Natural killer cell (primary cell): ENCODE measurements at regions not wholly inside any gene's neighbourhood (a gene's known extent, or its start where the extent isn't known, plus 50 kb on each side); places are given as distances from the start of the nearest gene placed in this dataset.
"Not testable (repeated sequence)": the region's sequence is repeated elsewhere in the genome, so short reads cannot be mapped to it uniquely, and the experiment has no call there.

Experiments used
- ATAC-seq, 3 donors: fragments of 150-1000 bp in 2 of 3; fragments of 200-7000 bp in 1 of 3; cut with Tn5 transposase; 1 replicate in 1 of 3; 2 replicates in 2 of 3; pipeline ENCODE4 v1.10.0; 2021; ENCODE audit warnings: mild to moderate bottlenecking in 2 of 3, moderate library complexity in 2 of 3
- DNase-seq, 2 donors: peaks; one replicate each; pipeline versions ENCODE4 v3.0.0 to v3.0.0-alpha.2; 2013 to 2021; ENCODE audit warnings: mixed read lengths in 1 of 2
- H3K27ac ChIP-seq: one replicate; pipeline ENCODE4 v1.5.1; 2013; ENCODE audit warnings: mild to moderate bottlenecking, low read length
- H3K27me3 ChIP-seq: one replicate; pipeline ENCODE4 v1.6.1; 2013; ENCODE audit warnings: low read length; ENCODE audit not compliant: control insufficient read depth, insufficient read depth
- H3K36me3 ChIP-seq: one replicate; pipeline ENCODE4 v1.6.1; 2013; ENCODE audit warnings: low read length; ENCODE audit not compliant: control insufficient read depth, insufficient read depth
- H3K4me1 ChIP-seq: one replicate; pipeline ENCODE4 v1.6.1; 2013; ENCODE audit warnings: low read length; ENCODE audit not compliant: control insufficient read depth, insufficient read depth
- H3K4me3 ChIP-seq: one replicate; pipeline ENCODE4 v1.5.1; 2013; ENCODE audit warnings: low read length
- H3K9me3 ChIP-seq: one replicate; pipeline ENCODE4 v1.6.1; 2013; ENCODE audit warnings: low read length; ENCODE audit not compliant: control insufficient read depth, insufficient read depth
- H3K27ac Mint-ChIP-seq, 2 donors: one replicate each; pipeline ENCODE4 v1.8.0; 2022; ENCODE audit warnings: mild to moderate bottlenecking in 2 of 2, mixed read lengths in 2 of 2, moderate library complexity in 1 of 2
- H3K27me3 Mint-ChIP-seq, 2 donors: one replicate each; pipeline ENCODE4 v1.8.0; 2022; ENCODE audit warnings: low read depth in 2 of 2, mixed read lengths in 2 of 2
- H3K36me3 Mint-ChIP-seq: one replicate; pipeline ENCODE4 v1.8.0; 2022; ENCODE audit warnings: mixed read lengths
- H3K4me1 Mint-ChIP-seq, 2 donors: one replicate each; pipeline ENCODE4 v1.8.0; 2022; ENCODE audit warnings: mixed read lengths in 2 of 2
- H3K4me3 Mint-ChIP-seq: one replicate; pipeline ENCODE4 v1.8.0; 2022; ENCODE audit warnings: mild to moderate bottlenecking, moderate library complexity, mixed read lengths
- H3K9me3 Mint-ChIP-seq, 2 donors: one replicate each; pipeline ENCODE4 v1.8.0; 2022; ENCODE audit warnings: mixed read lengths in 2 of 2
- CTCF ChIP-seq: fragments of 200-600 bp; IDR thresholded peaks from one replicate; pipeline ENCODE4 v1.8.0; 2022; ENCODE audit warnings: antibody characterized with exemption
- WGBS: methylation state at CpG from one replicate; pipeline ENCODE4 v1.1.7; 2013; ENCODE audit warnings: missing lambda C conversion rate; ENCODE audit not compliant: insufficient coverage; 5-methylcytosine and 5-hydroxymethylcytosine counted together
- intact Hi-C: fragments of 100-400 bp; cut with micrococcal nuclease; formaldehyde crosslinking; loops from one replicate; pipeline ENCODE4 v1.14.2; 2022

DNA sequence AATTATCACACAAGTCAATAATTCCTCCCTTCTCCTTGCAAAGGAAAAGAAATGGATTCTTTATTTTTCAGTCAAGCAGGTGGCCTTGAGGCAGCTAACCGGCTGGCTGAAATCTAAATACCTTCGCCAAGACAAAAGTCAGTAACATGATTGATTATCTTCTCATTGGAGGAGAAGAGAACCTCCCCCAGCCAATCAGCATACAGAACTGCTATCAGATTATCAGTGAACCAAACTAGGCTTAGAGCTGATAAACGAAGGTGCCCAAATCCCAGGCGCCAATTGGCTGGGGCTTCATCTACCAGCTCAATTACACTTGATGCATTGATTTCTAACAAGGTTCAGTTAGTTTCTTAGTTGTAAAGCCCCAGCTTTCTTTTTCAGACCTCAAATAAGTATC is 152.4 kb upstream of the NOCT start:
- H3K27me3 Mint-ChIP-seq, result peaks cover 4 to 8% of the 10 kb centered on the region in 2 donors
- no peaks in the 10 kb centered on the region for H3K27me3 ChIP-seq
- no peaks in the 10 kb centered on the region for H3K4me1 Mint-ChIP-seq
- no peak overlapping the region for H3K4me3 Mint-ChIP-seq
- no peaks in the 10 kb centered on the region for H3K9me3 ChIP-seq
- WGBS, result 77% methylated on average over 4 of the region's 4 CpGs
- no peaks in the 10 kb centered on the region for H3K36me3 Mint-ChIP-seq
- no peak for ATAC-seq
- no peak overlapping the region for H3K27ac ChIP-seq
- no peak overlapping the region for H3K27ac Mint-ChIP-seq
- no peak for DNase-seq
- H3K4me1 ChIP-seq, result no peaks in the 10 kb centered on the region
- H3K4me3 ChIP-seq, result no peak overlapping the region
- intact Hi-C loops, result no loop called here
- TF ChIP-seq CTCF, result no peak
- no peaks in the 10 kb centered on the region for H3K9me3 Mint-ChIP-seq
- no peaks in the 10 kb centered on the region for H3K36me3 ChIP-seq

DNA sequence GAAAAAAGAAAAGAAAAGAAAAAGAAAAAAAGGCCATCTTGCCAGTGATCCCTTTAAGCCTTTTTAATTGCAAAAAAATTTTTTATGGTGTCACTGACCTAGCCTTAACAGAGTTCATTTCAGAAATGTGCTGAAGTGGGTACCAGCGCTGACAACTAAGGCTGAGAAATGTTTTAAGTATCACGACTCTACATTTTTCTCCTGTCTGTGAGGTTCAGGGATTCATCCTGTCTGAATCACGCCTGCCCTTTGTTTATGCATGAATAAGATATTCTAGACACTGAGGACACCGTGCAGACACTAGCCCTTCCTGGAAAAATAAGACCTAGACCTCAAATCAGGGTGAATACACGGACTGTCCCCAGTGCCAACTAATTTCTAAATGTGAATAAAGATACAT is 154.4 kb upstream of the NOCT start:
- intact Hi-C loops, result no loop called here
- no peak for DNase-seq
- Histone ChIP-seq H3K4me1 (no peaks in the 10 kb centered on the region), H3K4me3 (no peak overlapping the region), H3K36me3 (no peaks in the 10 kb centered on the region), H3K9me3 (no peaks in the 10 kb centered on the region), H3K27me3 (no peaks in the 10 kb centered on the region), H3K27ac (no peak overlapping the region)
- Mint-ChIP-seq H3K4me1 (no peaks in the 10 kb centered on the region), H3K9me3 (no peaks in the 10 kb centered on the region), H3K27ac (no peak overlapping the region), H3K27me3 (peaks cover 4 to 8% of the 10 kb centered on the region in 2 donors), H3K4me3 (no peak overlapping the region), H3K36me3 (no peaks in the 10 kb centered on the region)
- ATAC-seq, result no peak
- 81% methylated on average over 5 of the region's 5 CpGs for WGBS
- TF ChIP-seq CTCF, result no peak

DNA sequence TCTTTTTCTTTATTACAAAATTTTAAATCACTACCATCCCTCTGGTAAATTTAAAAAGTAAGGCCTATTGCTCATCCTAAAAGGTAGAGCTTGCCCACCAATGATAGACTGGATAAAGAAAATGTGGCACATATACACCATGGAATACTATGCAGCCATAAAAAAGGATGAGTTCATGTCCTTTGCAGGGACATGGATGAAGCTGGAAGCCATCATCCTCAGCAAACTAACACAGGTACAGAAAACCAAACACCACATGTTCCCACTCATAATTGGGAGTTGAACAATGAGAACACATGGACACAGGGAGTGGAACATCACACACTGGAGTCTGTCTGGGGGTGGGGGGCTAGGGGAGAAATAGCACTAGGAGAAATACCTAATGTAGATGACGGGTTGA is 155.2 kb upstream of the NOCT start:
- H3K4me1 ChIP-seq, H3K4me3 ChIP-seq, ATAC-seq, H3K36me3 ChIP-seq, H3K27ac ChIP-seq, intact Hi-C loops, H3K4me3 Mint-ChIP-seq, DNase-seq, H3K9me3 ChIP-seq, H3K27ac Mint-ChIP-seq, H3K4me1 Mint-ChIP-seq, H3K27me3 ChIP-seq, H3K36me3 Mint-ChIP-seq, H3K9me3 Mint-ChIP-seq: not testable (repeated sequence)
- peaks cover 4 to 14% of the 10 kb centered on the region in 2 donors for H3K27me3 Mint-ChIP-seq
- no CpG with 5 or more reads among the region's 1 CpG for WGBS

- no peak for ATAC-seq
- Mint-ChIP-seq H3K36me3 (no peaks in the 10 kb centered on the region), H3K4me3 (no peak overlapping the region), H3K9me3 (no peaks in the 10 kb centered on the region), H3K27me3 (peaks cover 4 to 14% of the 10 kb centered on the region in 2 donors), H3K4me1 (no peaks in the 10 kb centered on the region), H3K27ac (no peak overlapping the region)
- 50% methylated on average over 2 of the region's 4 CpGs for WGBS
- Histone ChIP-seq H3K27ac (no peak overlapping the region), H3K4me3 (no peak overlapping the region), H3K36me3 (no peaks in the 10 kb centered on the region), H3K4me1 (no peaks in the 10 kb centered on the region), H3K27me3 (no peaks in the 10 kb centered on the region), H3K9me3 (no peaks in the 10 kb centered on the region)
- no peak for DNase-seq
- intact Hi-C loops, result no loop called here
- TF ChIP-seq CTCF, result no peak
These were observed 156.3 kb upstream of the NOCT start for GRCh38 chr4:138859254-138859653.
